ENCODE measurements at regions not wholly inside any gene's neighbourhood (a gene's known extent, or its start where the extent isn't known, plus 50 kb on each side); places are given as distances from the start of the nearest gene placed in this dataset.
"Not testable (repeated sequence)": the region's sequence is repeated elsewhere in the genome, so short reads cannot be mapped to it uniquely, and the experiment has no call there.

DNA sequence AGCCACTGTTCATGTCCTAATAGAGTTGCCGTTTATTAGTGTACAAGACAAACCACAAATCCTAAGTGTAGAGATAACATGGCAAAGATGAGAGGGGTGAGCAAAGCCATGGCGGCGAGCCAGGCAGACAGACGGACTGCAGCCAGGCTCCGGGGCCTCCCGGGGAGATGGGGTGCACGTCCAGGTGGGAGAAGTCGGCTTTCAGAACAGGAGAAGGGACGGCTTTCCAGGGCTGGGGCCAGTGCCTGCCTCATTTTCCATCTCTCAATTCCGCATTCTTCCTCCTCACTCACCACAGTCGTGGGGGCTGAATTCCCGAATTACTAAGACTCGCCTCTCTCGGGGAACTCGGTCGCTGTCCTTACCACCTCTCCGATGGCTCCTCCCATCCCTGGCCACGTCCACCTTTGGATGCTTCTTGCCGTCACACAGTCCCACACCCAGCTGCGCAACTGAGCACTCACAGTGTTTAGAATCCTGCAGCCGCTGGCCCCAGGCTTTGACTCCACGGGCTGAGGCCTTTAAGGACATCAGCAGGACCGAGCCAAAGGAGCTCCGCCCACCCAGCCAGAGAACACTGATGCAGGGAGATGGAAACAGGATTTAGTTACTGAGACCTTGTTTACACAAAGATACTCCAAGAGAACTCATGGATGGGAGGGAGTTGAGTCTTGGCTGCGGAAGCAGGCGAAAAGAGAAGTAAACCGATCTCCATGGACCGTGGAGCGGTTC lies 59.7 kb downstream of the RNF112 start:
- Histone ChIP-seq H3K27me3 (replicated peaks; ENCODE audit: insufficient read depth) (no peaks in the 10 kb centered on the region), H3K4me3 (no peak overlapping the region), H3K9me3 (no peaks in the 10 kb centered on the region), H3K36me3 (no peaks in the 10 kb centered on the region), H3K27ac (peak overlapping the region; percentile 54 to 70), H3K4me1 (replicated peaks) (no peaks in the 10 kb centered on the region)
- WGBS: 26% methylated on average over 29 of the region's 29 CpGs
- DNase-seq (ENCODE audit: low spot score): peak; percentile 14
- intact Hi-C loops (cut with DNase I): loop anchor here (5.0 kb wide), 1 partner anchor 37 kb away; no protein-coding TSS in a partner anchor
- TF ChIP-seq POLR2AphosphoS5 (IDR thresholded peaks at IDR 0.05) (peak; percentile 18), POLR2A (IDR thresholded peaks at IDR 0.05) (no peak)
- TF ChIP-seq, protein P1, sequence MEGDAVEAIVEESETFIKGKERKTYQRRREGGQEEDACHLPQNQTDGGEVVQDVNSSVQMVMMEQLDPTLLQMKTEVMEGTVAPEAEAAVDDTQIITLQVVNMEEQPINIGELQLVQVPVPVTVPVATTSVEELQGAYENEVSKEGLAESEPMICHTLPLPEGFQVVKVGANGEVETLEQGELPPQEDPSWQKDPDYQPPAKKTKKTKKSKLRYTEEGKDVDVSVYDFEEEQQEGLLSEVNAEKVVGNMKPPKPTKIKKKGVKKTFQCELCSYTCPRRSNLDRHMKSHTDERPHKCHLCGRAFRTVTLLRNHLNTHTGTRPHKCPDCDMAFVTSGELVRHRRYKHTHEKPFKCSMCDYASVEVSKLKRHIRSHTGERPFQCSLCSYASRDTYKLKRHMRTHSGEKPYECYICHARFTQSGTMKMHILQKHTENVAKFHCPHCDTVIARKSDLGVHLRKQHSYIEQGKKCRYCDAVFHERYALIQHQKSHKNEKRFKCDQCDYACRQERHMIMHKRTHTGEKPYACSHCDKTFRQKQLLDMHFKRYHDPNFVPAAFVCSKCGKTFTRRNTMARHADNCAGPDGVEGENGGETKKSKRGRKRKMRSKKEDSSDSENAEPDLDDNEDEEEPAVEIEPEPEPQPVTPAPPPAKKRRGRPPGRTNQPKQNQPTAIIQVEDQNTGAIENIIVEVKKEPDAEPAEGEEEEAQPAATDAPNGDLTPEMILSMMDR (IDR thresholded peaks at IDR 0.05): no peak

- not testable (repeated sequence) for H3K27me3 ChIP-seq (replicated peaks; ENCODE audit: insufficient read depth); H3K4me1 ChIP-seq (replicated peaks); H3K9me3 ChIP-seq; H3K27ac ChIP-seq; DNase-seq (ENCODE audit: low spot score); H3K4me3 ChIP-seq; H3K36me3 ChIP-seq
- WGBS: 98% methylated on average over 3 of the region's 3 CpGs
- intact Hi-C loops (cut with DNase I): loop anchor here (5.0 kb wide), 1 partner anchor 33 kb away; no protein-coding TSS in a partner anchor
Observed at GRCh38 chr17:19474405-19474804, 59.2 kb upstream of the SLC47A1 start.

GRCh38 chr17:19475800-19476199 lies 57.9 kb upstream of the SLC47A1 start:
- DNase-seq (ENCODE audit: low spot score); H3K9me3 ChIP-seq; H3K4me1 ChIP-seq (replicated peaks); H3K36me3 ChIP-seq; intact Hi-C loops (cut with DNase I); H3K4me3 ChIP-seq; H3K27me3 ChIP-seq (replicated peaks; ENCODE audit: insufficient read depth); H3K27ac ChIP-seq: not testable (repeated sequence)
- 97% methylated on average over 17 of the region's 31 CpGs for WGBS

DNA sequence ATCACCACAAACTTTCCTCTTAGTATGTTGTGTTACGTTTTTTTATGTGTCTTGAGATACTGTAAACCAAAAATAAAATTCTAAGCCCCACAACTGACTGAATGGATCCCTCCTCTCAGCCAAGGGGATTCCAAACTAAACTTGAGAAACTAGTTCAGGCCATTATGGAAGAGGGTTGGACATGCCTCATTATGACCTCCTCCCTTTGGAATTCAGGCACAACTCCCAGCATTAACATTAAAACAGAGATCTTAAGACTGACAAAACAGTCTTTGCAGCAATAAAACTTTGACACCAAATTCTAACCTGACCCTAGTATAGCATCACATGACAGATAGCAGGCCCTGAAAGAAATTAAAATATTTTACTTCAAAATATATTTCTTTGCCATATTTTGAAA lies 51.1 kb upstream of the SLC47A1 start:
- Histone ChIP-seq H3K27me3 (replicated peaks; ENCODE audit: insufficient read depth) (no peaks in the 10 kb centered on the region), H3K36me3 (no peaks in the 10 kb centered on the region), H3K27ac (peak overlapping the region in 1 of 2 donors; percentile 4), H3K4me1 (replicated peaks) (no peaks in the 10 kb centered on the region), H3K4me3 (no peak overlapping the region), H3K9me3 (no peaks in the 10 kb centered on the region)
- 13% methylated on average over 1 of the region's 1 CpG for WGBS
- TF ChIP-seq, protein P1 (IDR thresholded peaks at IDR 0.05): no peak
- TF ChIP-seq POLR2AphosphoS5 (IDR thresholded peaks at IDR 0.05): peak; percentile 56
- intact Hi-C loops (cut with DNase I): no loop called here
- no peak for DNase-seq (ENCODE audit: low spot score)
